GM23338 (cell line): ENCODE measurements at regions not wholly inside any gene's neighbourhood (a gene's known extent, or its start where the extent isn't known, plus 50 kb on each side); places are given as distances from the start of the nearest gene placed in this dataset.

Experiments
- ATAC-seq: fragments of 200-7000 bp; cut with Tn5 transposase; 3 replicates; pipeline ENCODE4 v1.9.1; 2020
- DNase-seq: peaks from one replicate; pipeline ENCODE4 v3.0.0-alpha.2; 2015; ENCODE audit warnings: low spot score
- H2AFZ ChIP-seq: fragments of 200-600 bp; sonication (generic); 2 replicates; pipeline ENCODE4 v1.8.0; 2016; ENCODE audit warnings: antibody characterized with exemption, mild to moderate bottlenecking, moderate library complexity
- H3F3A ChIP-seq: fragments of 200-600 bp; sonication (generic); replicated peaks from 2 replicates; pipeline ENCODE4 v1.8.0; 2017; ENCODE audit warnings: antibody characterized with exemption, mixed run types, low read depth
- H3K27ac ChIP-seq: fragments of 200-600 bp; sonication (generic); 2 replicates; pipeline ENCODE4 v1.6.1; 2016; ENCODE audit warnings: low read depth
- H3K27me3 ChIP-seq: fragments of 200-600 bp; sonication (generic); 2 replicates; pipeline ENCODE4 v1.8.0; 2016; ENCODE audit warnings: mild to moderate bottlenecking, mixed run types, moderate library complexity; ENCODE audit not compliant: insufficient read depth
- H3K36me3 ChIP-seq: fragments of 200-600 bp; sonication (generic); 2 replicates; pipeline ENCODE4 v1.8.0; 2016; ENCODE audit warnings: mild to moderate bottlenecking; ENCODE audit not compliant: insufficient read depth
- H3K4me1 ChIP-seq: fragments of 200-600 bp; sonication (generic); 2 replicates; pipeline ENCODE4 v1.8.0; 2016; ENCODE audit warnings: mild to moderate bottlenecking, moderate library complexity; ENCODE audit not compliant: insufficient read depth
- H3K4me2 ChIP-seq: fragments of 200-600 bp; sonication (generic); 2 replicates; pipeline ENCODE4 v1.7.1; 2017; ENCODE audit warnings: mixed run types
- H3K4me3 ChIP-seq: fragments of 200-600 bp; sonication (generic); 2 replicates; pipeline ENCODE4 v1.6.1; 2016; ENCODE audit warnings: mixed run types
- H3K79me2 ChIP-seq: fragments of 200-600 bp; sonication (generic); replicated peaks from 2 replicates; pipeline ENCODE4 v1.8.0; 2017; ENCODE audit warnings: mild to moderate bottlenecking; ENCODE audit not compliant: insufficient read depth
- H3K9me2 ChIP-seq: fragments of 200-600 bp; sonication (generic); 2 replicates; pipeline ENCODE4 v1.8.0; 2017; ENCODE audit not compliant: insufficient read depth
- H4K20me1 ChIP-seq: fragments of 200-600 bp; sonication (generic); replicated peaks from 2 replicates; pipeline ENCODE4 v1.8.0; 2017; ENCODE audit warnings: mild to moderate bottlenecking; ENCODE audit not compliant: insufficient read depth
- H3K27ac Mint-ChIP-seq: 2 replicates; pipeline ENCODE4 v1.8.0; 2020; ENCODE audit warnings: inconsistent platforms, mild to moderate bottlenecking, moderate library complexity, mixed read lengths
- H3K27me3 Mint-ChIP-seq: 3 replicates; pipeline ENCODE4 v1.8.0; 2022; ENCODE audit warnings: low read depth, mild to moderate bottlenecking, moderate library complexity, mixed read lengths, inconsistent platforms; ENCODE audit not compliant: insufficient read depth, poor library complexity
- H3K36me3 Mint-ChIP-seq: 3 replicates; pipeline ENCODE4 v1.8.0; 2021; ENCODE audit warnings: low read depth, mild to moderate bottlenecking, inconsistent platforms, moderate library complexity, mixed read lengths
- H3K4me1 Mint-ChIP-seq: 3 replicates; pipeline ENCODE4 v1.8.0; 2020; ENCODE audit warnings: mild to moderate bottlenecking, inconsistent platforms, mixed read lengths
- H3K4me3 Mint-ChIP-seq: 3 replicates; pipeline ENCODE4 v1.8.0; 2021; ENCODE audit warnings: moderate library complexity, mild to moderate bottlenecking, inconsistent platforms, mixed read lengths
- H3K9me3 Mint-ChIP-seq: 3 replicates; pipeline ENCODE4 v1.8.0; 2020; ENCODE audit warnings: moderate library complexity, mild to moderate bottlenecking, inconsistent platforms, mixed read lengths
- CREB1 ChIP-seq: fragments of 250-450 bp; sonication (Bioruptor Pico); IDR thresholded peaks from 2 replicates; pipeline ENCODE4 v1.5.0; 2020; ENCODE audit warnings: low read depth, mild to moderate bottlenecking, moderate library complexity
- CTCF ChIP-seq, 2 experiments: fragments of 200-600 bp in 1 of 2; sonication (generic) in 1 of 2; conservative IDR thresholded peaks; 2 replicates each; pipeline versions ENCODE4 v1.5.1 to v1.6.1; 2016 to 2017; ENCODE audit warnings: antibody characterized with exemption in 2 of 2, low read depth in 2 of 2, mild to moderate bottlenecking in 2 of 2, moderate library complexity in 1 of 2
- ETS1 ChIP-seq: IDR thresholded peaks from 2 replicates; pipeline ENCODE4 v1.6.1; 2016; ENCODE audit warnings: antibody characterized with exemption
- EZH2 ChIP-seq: fragments of 200-600 bp; sonication (generic); IDR thresholded peaks from one replicate; pipeline ENCODE4 v1.8.0; 2017; ENCODE audit warnings: antibody characterized with exemption, mild to moderate bottlenecking, low read depth; ENCODE audit not compliant: unreplicated experiment
- EZH2phosphoT487 ChIP-seq: fragments of 200-600 bp; sonication (generic); IDR thresholded peaks from one replicate; pipeline ENCODE4 v1.8.1; 2018; ENCODE audit warnings: antibody characterized with exemption; ENCODE audit not compliant: unreplicated experiment
- JUNB ChIP-seq: IDR thresholded peaks from one replicate; pipeline ENCODE4 v1.6.1; 2016; ENCODE audit warnings: antibody characterized with exemption; ENCODE audit not compliant: unreplicated experiment
- NANOG ChIP-seq: IDR thresholded peaks from 2 replicates; pipeline ENCODE4 v1.6.1; 2016; ENCODE audit warnings: antibody characterized with exemption, borderline replicate concordance
- POLR2AphosphoS5 ChIP-seq: IDR thresholded peaks from 2 replicates; pipeline ENCODE4 v1.6.1; 2016; ENCODE audit warnings: antibody characterized with exemption, low read depth
- REST ChIP-seq: IDR thresholded peaks from one replicate; pipeline ENCODE4 v1.6.1; 2018; ENCODE audit warnings: antibody characterized with exemption; ENCODE audit not compliant: unreplicated experiment
- STAT1 ChIP-seq: IDR thresholded peaks from one replicate; pipeline ENCODE4 v1.6.1; 2016; ENCODE audit warnings: antibody characterized with exemption; ENCODE audit not compliant: unreplicated experiment
- ZNF114 ChIP-seq: fragments of 250-450 bp; sonication (Bioruptor Pico); IDR thresholded peaks from 2 replicates; pipeline ENCODE4 v1.5.0; 2020; ENCODE audit warnings: mild to moderate bottlenecking, moderate library complexity
- ZNF331 ChIP-seq: fragments of 250-450 bp; sonication (Bioruptor Pico); IDR thresholded peaks from 2 replicates; pipeline ENCODE4 v1.5.0; 2020; ENCODE audit warnings: low read depth, mild to moderate bottlenecking, moderate library complexity
- ZNF462 ChIP-seq: fragments of 250-450 bp; sonication (Bioruptor Pico); IDR thresholded peaks from 2 replicates; pipeline ENCODE4 v1.5.0; 2020; ENCODE audit warnings: mild to moderate bottlenecking, moderate library complexity

GRCh38 chr2:186136860-186137259 is 349.2 kb upstream of the ZC3H15 start:
- DNase-seq (no peak), ATAC-seq (no peak)
- H3K27ac Mint-ChIP-seq: no peak overlapping the region
- H3K27me3 Mint-ChIP-seq: no peaks in the 10 kb centered on the region
- no peak overlapping the region for H3K27ac ChIP-seq
- H2AFZ ChIP-seq: no peak overlapping the region
- H3F3A ChIP-seq: no peaks in the 10 kb centered on the region
- no peaks in the 10 kb centered on the region for H3K36me3 Mint-ChIP-seq
- peaks cover 4% of the 10 kb centered on the region; the same call in 1 of the 2 replicates for H3K9me2 ChIP-seq
- no peaks in the 10 kb centered on the region; the same call in 2 of the 3 replicates for H3K9me3 Mint-ChIP-seq
- no peaks in the 10 kb centered on the region for H3K36me3 ChIP-seq
- no peak for TF ChIP-seq NANOG
- TF ChIP-seq EZH2phosphoT487: no peak
- no peak for TF ChIP-seq POLR2AphosphoS5
- TF ChIP-seq REST: no peak
- no peak for TF ChIP-seq CTCF (conservative IDR thresholded peaks at IDR 0.05; ENCODE audit: low read depth in 2 of 2)
- TF ChIP-seq EZH2: no peak
- TF ChIP-seq JUNB: no peak
- TF ChIP-seq STAT1: no peak
- TF ChIP-seq ETS1: no peak
- no peak for TF ChIP-seq ZNF114 (CRISPR knock-in tag)
- TF ChIP-seq ZNF462: no peak
- no peak for TF ChIP-seq ZNF331 (CRISPR knock-in tag)
- TF ChIP-seq CREB1 (CRISPR knock-in tag): no peak
- no peak overlapping the region for H3K4me3 ChIP-seq
- no peak overlapping the region for H3K4me2 ChIP-seq
- H4K20me1 ChIP-seq: no peaks in the 10 kb centered on the region
- H3K4me1 ChIP-seq: peaks cover 2% of the 10 kb centered on the region; the same call in 1 of the 2 replicates
- H3K4me3 Mint-ChIP-seq: no peak overlapping the region
- no peaks in the 10 kb centered on the region for H3K79me2 ChIP-seq
- H3K27me3 ChIP-seq: no peaks in the 10 kb centered on the region
- H3K4me1 Mint-ChIP-seq: peaks cover 2% of the 10 kb centered on the region; the same call in 1 of the 3 replicates
